Ishikawa (cell line): ENCODE measurements at regions not wholly inside any gene's neighbourhood (a gene's known extent, or its start where the extent isn't known, plus 50 kb on each side); places are given as distances from the start of the nearest gene placed in this dataset.

Source experiments
- EP300 ChIP-seq: IDR thresholded peaks from 2 replicates; pipeline ENCODE4 v1.6.1; 2012; ENCODE audit warnings: borderline replicate concordance
- NFIC ChIP-seq: IDR thresholded peaks from 2 replicates; pipeline ENCODE4 v1.6.1; 2012
- TEAD4 ChIP-seq: IDR thresholded peaks from 2 replicates; pipeline ENCODE4 v1.6.1; 2012
- TF ChIP-seq, protein P1 (sequence below): IDR thresholded peaks from 2 replicates; pipeline ENCODE4 v1.6.1; 2012; ENCODE audit warnings: low read depth, mild to moderate bottlenecking

DNA sequence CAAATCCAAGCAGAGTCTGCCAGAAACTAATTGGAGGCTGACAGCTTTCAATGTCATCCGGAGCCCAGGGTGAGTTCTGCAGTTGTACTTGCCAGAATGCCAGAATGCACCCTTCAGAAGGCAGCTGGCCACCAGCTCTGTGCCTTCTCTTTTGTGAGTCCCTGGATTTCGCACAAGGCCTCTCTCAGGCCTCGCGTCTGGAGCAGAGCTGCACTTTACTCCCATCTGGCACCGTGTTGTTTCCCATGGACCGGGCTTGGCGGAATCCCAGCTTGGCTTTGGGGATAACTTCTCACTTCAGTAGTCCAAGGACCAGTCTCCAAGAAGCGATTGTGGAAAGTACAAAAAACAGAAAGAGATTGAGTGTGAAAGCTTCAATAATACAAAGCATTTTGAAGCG, 451.3 kb upstream of the KIRREL3 start:
- TF ChIP-seq NFIC = no peak
- no peak for TF ChIP-seq EP300
- TF ChIP-seq, protein P1, sequence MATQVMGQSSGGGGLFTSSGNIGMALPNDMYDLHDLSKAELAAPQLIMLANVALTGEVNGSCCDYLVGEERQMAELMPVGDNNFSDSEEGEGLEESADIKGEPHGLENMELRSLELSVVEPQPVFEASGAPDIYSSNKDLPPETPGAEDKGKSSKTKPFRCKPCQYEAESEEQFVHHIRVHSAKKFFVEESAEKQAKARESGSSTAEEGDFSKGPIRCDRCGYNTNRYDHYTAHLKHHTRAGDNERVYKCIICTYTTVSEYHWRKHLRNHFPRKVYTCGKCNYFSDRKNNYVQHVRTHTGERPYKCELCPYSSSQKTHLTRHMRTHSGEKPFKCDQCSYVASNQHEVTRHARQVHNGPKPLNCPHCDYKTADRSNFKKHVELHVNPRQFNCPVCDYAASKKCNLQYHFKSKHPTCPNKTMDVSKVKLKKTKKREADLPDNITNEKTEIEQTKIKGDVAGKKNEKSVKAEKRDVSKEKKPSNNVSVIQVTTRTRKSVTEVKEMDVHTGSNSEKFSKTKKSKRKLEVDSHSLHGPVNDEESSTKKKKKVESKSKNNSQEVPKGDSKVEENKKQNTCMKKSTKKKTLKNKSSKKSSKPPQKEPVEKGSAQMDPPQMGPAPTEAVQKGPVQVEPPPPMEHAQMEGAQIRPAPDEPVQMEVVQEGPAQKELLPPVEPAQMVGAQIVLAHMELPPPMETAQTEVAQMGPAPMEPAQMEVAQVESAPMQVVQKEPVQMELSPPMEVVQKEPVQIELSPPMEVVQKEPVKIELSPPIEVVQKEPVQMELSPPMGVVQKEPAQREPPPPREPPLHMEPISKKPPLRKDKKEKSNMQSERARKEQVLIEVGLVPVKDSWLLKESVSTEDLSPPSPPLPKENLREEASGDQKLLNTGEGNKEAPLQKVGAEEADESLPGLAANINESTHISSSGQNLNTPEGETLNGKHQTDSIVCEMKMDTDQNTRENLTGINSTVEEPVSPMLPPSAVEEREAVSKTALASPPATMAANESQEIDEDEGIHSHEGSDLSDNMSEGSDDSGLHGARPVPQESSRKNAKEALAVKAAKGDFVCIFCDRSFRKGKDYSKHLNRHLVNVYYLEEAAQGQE = no peak
- no peak for TF ChIP-seq TEAD4
